Lung (tissue), 11 donors: ENCODE measurements at regions not wholly inside any gene's neighbourhood (a gene's known extent, or its start where the extent isn't known, plus 50 kb on each side); places are given as distances from the start of the nearest gene placed in this dataset.

Experiments used
- ATAC-seq: fragments of 200-7000 bp; cut with Tn5 transposase; one replicate; pipeline ENCODE4 v1.9.1; 2020; ENCODE audit warnings: moderate number of reproducible peaks; ENCODE audit not compliant: insufficient read depth, low FRiP score
- DNase-seq, 3 donors: peaks; one replicate each; pipeline ENCODE4 v3.0.0-alpha.2; 2013 to 2017
- H3K27ac ChIP-seq, 2 donors: one replicate each; pipeline ENCODE4 v1.5.1; 2013; ENCODE audit warnings: mild to moderate bottlenecking in 2 of 2, moderate library complexity in 2 of 2, control low read depth in 1 of 2, inconsistent platforms in 1 of 2, low read depth in 1 of 2, low read length in 1 of 2
- H3K27me3 ChIP-seq, 3 donors: one replicate each; pipeline ENCODE4 v1.5.1; 2013; ENCODE audit warnings: low read length in 2 of 3; ENCODE audit not compliant: control insufficient read depth in 3 of 3, insufficient read depth in 3 of 3
- H3K36me3 ChIP-seq, 4 donors: one replicate each; pipeline ENCODE4 v1.5.1; 2013; ENCODE audit warnings: low read length in 4 of 4, mild to moderate bottlenecking in 1 of 4, moderate library complexity in 1 of 4; ENCODE audit not compliant: control insufficient read depth in 4 of 4, insufficient read depth in 4 of 4
- H3K4me1 ChIP-seq, 5 donors: one replicate each; pipeline ENCODE4 v1.5.1; 2013; ENCODE audit warnings: low read length in 5 of 5, mild to moderate bottlenecking in 2 of 5, moderate library complexity in 1 of 5; ENCODE audit not compliant: control insufficient read depth in 5 of 5, insufficient read depth in 5 of 5
- H3K4me3 ChIP-seq: one replicate; pipeline ENCODE4 v1.5.1; 2013; ENCODE audit warnings: mild to moderate bottlenecking, control low read depth, moderate library complexity
- H3K9ac ChIP-seq, 2 donors: one replicate each; pipeline ENCODE4 v1.5.1; 2013; ENCODE audit warnings: low read length in 2 of 2, control low read depth in 1 of 2; ENCODE audit not compliant: insufficient read depth in 1 of 2
- H3K9me3 ChIP-seq, 4 donors: one replicate each; pipeline ENCODE4 v1.5.1; 2013; ENCODE audit warnings: low read length in 3 of 4, mild to moderate bottlenecking in 1 of 4, moderate library complexity in 1 of 4; ENCODE audit not compliant: control insufficient read depth in 4 of 4, insufficient read depth in 3 of 4
- WGBS, 2 donors: extraction: QIAGEN DNeasy Blood & Tissue Kit; methylation state at CpG; one replicate each; pipeline ENCODE4 v1.1.7; 2013; 5-methylcytosine and 5-hydroxymethylcytosine counted together
- TF ChIP-seq, protein P1 (sequence below): IDR thresholded peaks from 2 replicates; pipeline ENCODE4 v1.5.1; 2012; ENCODE audit warnings: mild to moderate bottlenecking; ENCODE audit errors: control extremely low read depth, extremely low read depth
- donor health status: control.
- donor health status: control.
- donor health status: Bipolar disorder and iron deficiency.
- donor health status: healthy.
- donor health status: DM: yes; HTN: yes; CAD: no.

DNA sequence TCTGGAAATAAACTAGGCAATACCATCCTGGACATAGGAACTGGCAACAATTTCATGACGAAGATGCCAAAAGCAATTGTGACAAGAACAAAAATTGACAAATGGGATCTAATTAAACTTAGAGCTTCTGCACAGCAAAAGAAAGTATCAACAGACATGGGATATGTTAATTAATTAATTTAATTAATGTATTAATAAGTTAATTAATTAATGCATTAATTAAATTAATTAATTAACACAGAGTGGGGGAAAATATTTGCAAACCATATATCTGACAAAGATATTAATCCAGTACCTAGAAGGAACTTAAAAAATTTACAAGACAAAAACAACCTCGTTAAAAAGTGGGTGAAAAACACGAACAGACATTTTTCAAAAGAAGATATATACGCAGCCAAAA is 83.6 kb downstream of the GCC1 start:
- H3K4me1 ChIP-seq = no peaks in the 10 kb centered on the region
- 95% methylated on average over 4 of the region's 4 CpGs for WGBS, 2 donors
- H3K36me3 ChIP-seq = no peaks in the 10 kb centered on the region
- TF ChIP-seq, protein P1, sequence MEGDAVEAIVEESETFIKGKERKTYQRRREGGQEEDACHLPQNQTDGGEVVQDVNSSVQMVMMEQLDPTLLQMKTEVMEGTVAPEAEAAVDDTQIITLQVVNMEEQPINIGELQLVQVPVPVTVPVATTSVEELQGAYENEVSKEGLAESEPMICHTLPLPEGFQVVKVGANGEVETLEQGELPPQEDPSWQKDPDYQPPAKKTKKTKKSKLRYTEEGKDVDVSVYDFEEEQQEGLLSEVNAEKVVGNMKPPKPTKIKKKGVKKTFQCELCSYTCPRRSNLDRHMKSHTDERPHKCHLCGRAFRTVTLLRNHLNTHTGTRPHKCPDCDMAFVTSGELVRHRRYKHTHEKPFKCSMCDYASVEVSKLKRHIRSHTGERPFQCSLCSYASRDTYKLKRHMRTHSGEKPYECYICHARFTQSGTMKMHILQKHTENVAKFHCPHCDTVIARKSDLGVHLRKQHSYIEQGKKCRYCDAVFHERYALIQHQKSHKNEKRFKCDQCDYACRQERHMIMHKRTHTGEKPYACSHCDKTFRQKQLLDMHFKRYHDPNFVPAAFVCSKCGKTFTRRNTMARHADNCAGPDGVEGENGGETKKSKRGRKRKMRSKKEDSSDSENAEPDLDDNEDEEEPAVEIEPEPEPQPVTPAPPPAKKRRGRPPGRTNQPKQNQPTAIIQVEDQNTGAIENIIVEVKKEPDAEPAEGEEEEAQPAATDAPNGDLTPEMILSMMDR = no peak
- no peak overlapping the region for H3K9ac ChIP-seq
- H3K27me3 ChIP-seq = no peaks in the 10 kb centered on the region
- ATAC-seq (no peak), DNase-seq (no peak)
- H3K27ac ChIP-seq = no peak overlapping the region
- H3K4me3 ChIP-seq = no peak overlapping the region
- H3K9me3 ChIP-seq = peaks cover 0 to 7% (median under 1%) of the 10 kb centered on the region in 4 donors

DNA sequence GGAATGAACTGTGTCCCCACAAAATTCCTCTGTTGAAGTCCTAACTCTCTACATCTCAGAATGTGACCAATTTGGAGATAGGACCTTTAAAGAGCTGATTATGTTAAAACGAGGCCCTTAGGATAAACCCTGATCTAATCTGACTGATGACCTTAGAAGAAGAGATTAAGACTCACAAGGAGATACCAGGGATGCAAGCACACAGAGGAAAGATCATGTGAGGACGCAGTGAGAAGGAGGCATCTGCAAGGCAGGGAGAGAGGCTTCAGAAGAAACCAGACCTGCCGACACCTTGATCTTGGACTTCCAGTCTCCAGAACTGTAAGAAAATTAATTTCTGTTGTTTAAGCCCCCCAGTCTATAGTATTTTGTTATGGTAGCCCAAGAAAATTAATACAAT is 94.9 kb upstream of the ZNF800 start:
- H3K9ac ChIP-seq = no peak overlapping the region
- no peaks in the 10 kb centered on the region for H3K9me3 ChIP-seq
- H3K4me1 ChIP-seq = no peaks in the 10 kb centered on the region
- no peak overlapping the region for H3K27ac ChIP-seq
- no peak for ATAC-seq
- no peaks in the 10 kb centered on the region for H3K36me3 ChIP-seq
- no peak for DNase-seq
- 74 to 79% methylated on average over 3 of the region's 3 CpGs for WGBS, 2 donors
- no peaks in the 10 kb centered on the region for H3K27me3 ChIP-seq
- TF ChIP-seq, protein P1 = no peak
- H3K4me3 ChIP-seq = no peak overlapping the region

DNA sequence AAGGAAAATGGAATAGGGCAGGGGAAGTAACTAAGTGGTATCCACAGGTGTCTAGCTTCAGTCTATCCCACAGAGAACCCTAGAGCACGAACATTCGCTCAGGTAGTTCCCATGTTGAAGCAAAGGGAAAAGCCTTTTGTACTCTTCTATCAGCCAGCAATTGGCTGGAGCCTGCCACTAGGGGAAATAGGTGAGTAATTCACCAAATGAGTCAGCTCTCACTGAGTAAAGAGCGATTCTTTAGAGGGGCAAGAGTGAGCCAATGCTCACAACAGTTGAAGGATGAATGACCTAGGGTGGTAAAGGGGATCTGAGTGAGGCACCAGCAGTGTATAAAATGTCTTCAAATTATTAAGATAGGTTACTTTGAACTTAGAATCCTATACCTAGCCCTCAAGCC is 94.1 kb upstream of the ZNF800 start:
- 62 to 70% methylated on average over 3 of the region's 3 CpGs for WGBS, 2 donors

DNA sequence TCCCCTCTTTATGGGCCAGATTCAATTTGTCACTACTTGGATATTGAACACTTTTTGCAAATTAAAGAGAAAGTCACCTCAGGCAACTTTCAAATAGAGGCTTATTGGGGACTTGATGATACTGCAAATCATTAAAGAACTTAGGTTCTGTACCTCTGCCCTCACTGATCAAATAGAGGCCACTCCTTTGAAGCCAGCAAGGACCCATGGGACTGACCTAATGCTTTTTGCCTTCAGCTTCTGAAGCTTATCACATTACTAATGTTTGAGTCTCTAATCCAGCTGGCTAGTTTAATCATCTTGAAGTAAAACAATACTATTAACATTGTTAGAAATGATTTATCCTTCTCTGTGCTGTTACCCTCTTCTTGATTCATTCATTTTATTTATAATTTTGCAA is 93.0 kb upstream of the ZNF800 start:
- no peak overlapping the region for H3K27ac ChIP-seq
- H3K4me3 ChIP-seq = no peak overlapping the region
- ATAC-seq (no peak), DNase-seq (no peak)
- no peaks in the 10 kb centered on the region for H3K27me3 ChIP-seq
- no peaks in the 10 kb centered on the region for H3K36me3 ChIP-seq
- H3K4me1 ChIP-seq = no peaks in the 10 kb centered on the region
- no peak overlapping the region for H3K9ac ChIP-seq
- TF ChIP-seq, protein P1 = no peak
- H3K9me3 ChIP-seq = no peaks in the 10 kb centered on the region

More for the DNA sequence above, 94.1 kb upstream of the ZNF800 start:
- H3K9ac ChIP-seq = no peak overlapping the region
- no peaks in the 10 kb centered on the region for H3K9me3 ChIP-seq
- ATAC-seq = no peak
- no peaks in the 10 kb centered on the region for H3K36me3 ChIP-seq
- no peak for DNase-seq
- H3K27me3 ChIP-seq = no peaks in the 10 kb centered on the region
- TF ChIP-seq, protein P1 = no peak
- no peak overlapping the region for H3K4me3 ChIP-seq
- no peaks in the 10 kb centered on the region for H3K4me1 ChIP-seq
- no peak overlapping the region for H3K27ac ChIP-seq
